ENCODE measurements at regions not wholly inside any gene's neighbourhood (a gene's known extent, or its start where the extent isn't known, plus 50 kb on each side); places are given as distances from the start of the nearest gene placed in this dataset.

DNA sequence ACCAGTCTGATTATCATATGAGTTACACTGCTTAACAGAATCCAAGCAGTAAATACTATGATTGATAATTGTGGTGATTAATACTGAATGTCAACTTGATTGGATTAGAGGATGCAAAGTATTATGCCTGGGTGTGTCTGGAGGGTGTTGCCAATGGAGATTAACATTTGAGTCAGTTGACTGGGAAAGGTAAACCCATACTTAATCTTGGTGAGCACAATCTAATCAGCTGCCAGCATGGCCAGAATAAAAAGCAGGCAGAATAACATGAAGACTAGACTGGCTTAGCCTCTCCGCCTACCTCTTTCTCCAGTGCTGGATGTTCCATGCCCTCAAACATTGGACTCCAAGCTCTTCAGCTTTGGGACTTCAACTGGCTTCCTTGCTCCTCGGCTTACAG, 961.3 kb downstream of the ADGRL3 start:
- no peaks in the 10 kb centered on the region for H3K4me1 ChIP-seq (ENCODE audit: insufficient read depth, low read length)
- H3K27ac Mint-ChIP-seq = no peak overlapping the region
- H3K23me2 ChIP-seq (ENCODE audit: insufficient read length, low read depth, low read length, poor library complexity, severe bottlenecking) = no peaks in the 10 kb centered on the region
- no peak overlapping the region for H3T11ph ChIP-seq (ENCODE audit: low read length)
- no peak overlapping the region for H2AFZ ChIP-seq (ENCODE audit: low read length)
- no peak overlapping the region for H2BK120ac ChIP-seq (ENCODE audit: low read depth, low read length, poor library complexity, severe bottlenecking)
- no peak overlapping the region for H3K18ac ChIP-seq (ENCODE audit: insufficient read length, low read depth, low read length)
- no peak overlapping the region for H3K23ac ChIP-seq (ENCODE audit: insufficient read length, low read depth, low read length)
- no peaks in the 10 kb centered on the region for H4K20me1 ChIP-seq (ENCODE audit: control insufficient read depth, insufficient read depth, insufficient read length)
- no peaks in the 10 kb centered on the region for H3K79me2 ChIP-seq (ENCODE audit: insufficient read depth, low read length)
- H4K5ac ChIP-seq (ENCODE audit: insufficient read length, low read depth, low read length) = no peak overlapping the region
- no peaks in the 10 kb centered on the region for H3K27me3 ChIP-seq (ENCODE audit: insufficient read depth, low read length)
- H2BK20ac ChIP-seq (ENCODE audit: low read depth, low read length, poor library complexity, severe bottlenecking) = no peak overlapping the region
- TF ChIP-seq, protein P1, sequence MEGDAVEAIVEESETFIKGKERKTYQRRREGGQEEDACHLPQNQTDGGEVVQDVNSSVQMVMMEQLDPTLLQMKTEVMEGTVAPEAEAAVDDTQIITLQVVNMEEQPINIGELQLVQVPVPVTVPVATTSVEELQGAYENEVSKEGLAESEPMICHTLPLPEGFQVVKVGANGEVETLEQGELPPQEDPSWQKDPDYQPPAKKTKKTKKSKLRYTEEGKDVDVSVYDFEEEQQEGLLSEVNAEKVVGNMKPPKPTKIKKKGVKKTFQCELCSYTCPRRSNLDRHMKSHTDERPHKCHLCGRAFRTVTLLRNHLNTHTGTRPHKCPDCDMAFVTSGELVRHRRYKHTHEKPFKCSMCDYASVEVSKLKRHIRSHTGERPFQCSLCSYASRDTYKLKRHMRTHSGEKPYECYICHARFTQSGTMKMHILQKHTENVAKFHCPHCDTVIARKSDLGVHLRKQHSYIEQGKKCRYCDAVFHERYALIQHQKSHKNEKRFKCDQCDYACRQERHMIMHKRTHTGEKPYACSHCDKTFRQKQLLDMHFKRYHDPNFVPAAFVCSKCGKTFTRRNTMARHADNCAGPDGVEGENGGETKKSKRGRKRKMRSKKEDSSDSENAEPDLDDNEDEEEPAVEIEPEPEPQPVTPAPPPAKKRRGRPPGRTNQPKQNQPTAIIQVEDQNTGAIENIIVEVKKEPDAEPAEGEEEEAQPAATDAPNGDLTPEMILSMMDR (conservative IDR thresholded peaks at IDR 0.05) = no peak
- H3K4me2 ChIP-seq (ENCODE audit: insufficient read depth, insufficient read length, low read length) = no peak overlapping the region
- H2BK15ac ChIP-seq (ENCODE audit: low read depth, low read length) = no peak overlapping the region
- no peak overlapping the region for H3K9ac ChIP-seq (ENCODE audit: extremely low read depth, insufficient read length, low read length)
- no peak overlapping the region for H3K4me3 Mint-ChIP-seq
- no peak overlapping the region for H2AK5ac ChIP-seq (ENCODE audit: insufficient read length, low read length)
- no peaks in the 10 kb centered on the region for H3K79me1 ChIP-seq (ENCODE audit: insufficient read depth, low read depth, low read length, poor library complexity, severe bottlenecking)
- H3K56ac ChIP-seq (ENCODE audit: insufficient read length, low read depth, low read length) = no peak overlapping the region
- H4K91ac ChIP-seq (ENCODE audit: insufficient read length, low read depth, low read length) = no peak overlapping the region
- H3K36me3 Mint-ChIP-seq (ENCODE audit: insufficient read depth in 1 of 3, low read depth in 3 of 3) = peaks cover 0 to 8% (median 0%) of the 10 kb centered on the region in 3 experiments; a peak in 2 of 7 replicates
- H4K8ac ChIP-seq (replicated peaks; ENCODE audit: insufficient read length, low read depth, low read length) = no peak overlapping the region
- no CpG with 5 or more reads among the region's 2 CpGs for WGBS (ENCODE audit: extremely low coverage, insufficient read length, low lambda C conversion rate)
- no peak for DNase-seq
- no peak overlapping the region for H3K14ac ChIP-seq (ENCODE audit: insufficient read depth, low read length)
- no peak overlapping the region for H3K4ac ChIP-seq (ENCODE audit: low read depth, low read length)
- H2BK5ac ChIP-seq (ENCODE audit: insufficient read length, low read length) = no peak overlapping the region
- H3K9me3 Mint-ChIP-seq = peaks cover 6 to 9% of the 10 kb centered on the region in 2 experiments; a peak in 4 of 5 replicates
- no peak overlapping the region for H3K27ac ChIP-seq (ENCODE audit: insufficient read length, low read depth, low read length)
- H3K27me3 Mint-ChIP-seq (ENCODE audit: low read depth) = no peaks in the 10 kb centered on the region
- H3K4me1 Mint-ChIP-seq = peaks cover 10 to 12% of the 10 kb centered on the region in 2 experiments
- H2BK12ac ChIP-seq (ENCODE audit: insufficient read length, low read depth, low read length) = no peak overlapping the region
- H3K9me3 ChIP-seq (ENCODE audit: control insufficient read depth, low read depth, low read length) = no peaks in the 10 kb centered on the region

Data from H9 (cell line).